DMS153 (cell line): ENCODE measurements at regions not wholly inside any gene's neighbourhood (a gene's known extent, or its start where the extent isn't known, plus 50 kb on each side); places are given as distances from the start of the nearest gene placed in this dataset.

Source experiments
- DNase-seq: peaks from one replicate; lab custom pipeline; 2025; lab: John Stamatoyannopoulos, UW

DNA sequence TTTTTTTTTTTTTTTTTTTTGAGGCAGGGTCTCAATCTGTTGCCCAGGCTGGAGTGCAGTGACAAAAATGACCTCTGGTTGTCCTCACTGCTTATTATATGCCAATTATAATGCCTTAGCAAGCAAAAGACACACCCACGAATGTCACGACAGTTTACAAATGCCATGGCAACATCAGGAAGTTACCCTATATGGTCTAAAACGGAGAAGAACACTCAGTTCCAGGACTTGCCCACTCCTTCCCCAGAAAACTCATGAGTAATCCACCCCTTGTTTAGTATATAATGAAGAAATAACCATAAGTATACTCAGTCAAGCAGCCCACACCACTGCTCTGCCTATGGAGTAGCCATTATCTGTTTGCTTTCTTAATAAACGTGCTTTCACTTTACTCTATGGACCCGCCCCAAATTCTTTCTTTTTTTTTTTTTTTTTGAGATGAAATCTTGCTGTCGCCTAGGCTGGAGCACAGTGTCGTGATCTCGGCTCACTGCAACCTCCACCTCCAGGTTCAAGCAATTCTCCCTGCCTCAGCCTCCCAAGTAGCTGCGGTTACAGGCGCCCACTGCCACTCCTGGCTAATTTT is 106.2 kb downstream of the SMIM20 start:
- no peak for DNase-seq

- no peak for DNase-seq
Observed at GRCh38 chr4:26020881-26021280, 106.9 kb downstream of the SMIM20 start.

DNA sequence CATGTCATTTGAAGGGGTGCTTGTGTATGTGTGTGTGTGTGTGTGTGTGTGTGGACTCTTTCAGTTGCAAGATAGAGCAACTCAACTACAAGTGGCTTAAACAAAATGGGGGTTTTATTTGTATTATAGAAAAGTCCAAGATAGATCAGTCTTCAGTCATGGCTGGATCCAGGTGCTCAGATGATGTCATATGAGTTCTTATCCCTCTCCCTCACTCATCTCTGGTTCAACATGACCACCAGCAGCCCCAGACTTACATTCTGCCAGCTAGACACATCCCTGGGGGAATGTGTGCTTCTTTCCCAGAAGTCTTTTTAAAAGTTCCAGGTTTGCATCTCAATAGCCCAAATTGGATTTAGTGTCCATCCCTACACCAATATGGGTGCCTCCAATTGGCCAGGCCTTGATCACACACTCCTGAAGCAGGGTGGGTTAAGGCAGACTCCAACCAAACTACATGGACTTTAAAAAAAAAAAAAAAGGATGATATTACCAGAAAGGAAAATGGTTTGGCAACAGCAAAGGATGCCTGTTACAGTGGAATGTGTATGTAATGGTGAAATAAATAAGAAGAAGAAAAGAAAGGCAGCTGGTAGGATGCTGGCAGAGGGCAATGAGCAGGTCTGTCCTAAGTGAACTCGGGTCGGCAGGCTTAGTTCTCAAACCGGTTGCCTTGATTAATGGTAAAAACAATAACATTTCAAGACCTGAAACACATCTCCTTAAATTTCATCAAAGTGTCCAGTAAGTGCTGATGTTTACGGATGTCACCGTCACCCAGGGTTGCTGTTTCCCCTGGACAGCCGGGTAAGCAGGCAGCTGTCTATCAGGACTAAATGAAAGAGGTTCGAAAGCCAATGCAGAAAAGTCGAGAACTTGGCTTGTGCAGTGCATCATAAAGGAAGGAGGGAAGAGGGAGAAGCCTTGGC is 107.7 kb downstream of the SMIM20 start:
- DNase-seq = no peak

DNA sequence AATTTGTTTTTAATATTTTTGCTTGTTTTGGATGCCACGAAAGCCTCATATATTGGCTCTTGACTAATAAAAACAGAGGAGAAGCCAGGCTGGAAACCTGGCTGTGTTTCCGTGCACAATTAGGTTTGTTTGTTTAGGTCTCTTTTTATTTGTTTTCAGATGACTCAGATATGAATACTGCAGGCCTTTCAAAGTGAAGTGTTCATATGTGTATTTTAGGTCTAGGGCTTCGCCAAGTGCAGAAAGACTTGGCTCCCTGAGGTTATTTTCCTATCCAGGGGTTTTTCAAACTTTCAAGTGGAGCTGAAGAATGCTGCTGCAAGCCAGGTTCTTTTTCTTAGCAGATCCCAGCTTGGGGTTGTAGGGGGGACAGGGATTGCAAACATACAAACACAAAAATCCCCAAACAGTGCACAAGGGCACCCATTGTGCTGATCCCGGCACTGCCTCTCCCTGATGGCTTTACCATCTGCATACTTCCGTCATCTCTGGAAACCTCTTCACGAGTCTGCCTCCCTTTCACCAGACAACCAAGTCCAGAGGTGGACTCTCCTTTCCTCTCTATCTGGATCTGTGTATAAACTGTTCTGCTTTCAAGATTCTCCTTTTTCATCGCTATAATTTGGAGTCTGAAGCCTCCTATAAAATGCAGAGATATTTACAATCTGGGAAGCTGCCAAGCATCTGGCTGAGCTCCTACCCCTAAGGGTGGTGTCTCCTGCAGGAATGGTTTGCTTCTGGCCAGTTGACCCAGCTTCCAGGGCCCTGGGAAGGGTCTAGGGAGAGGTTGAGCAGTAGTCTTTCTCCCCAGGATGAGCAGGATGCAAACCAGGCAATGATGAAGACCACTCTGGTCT is 108.6 kb downstream of the SMIM20 start:
- peak; percentile 76 for DNase-seq

DNA sequence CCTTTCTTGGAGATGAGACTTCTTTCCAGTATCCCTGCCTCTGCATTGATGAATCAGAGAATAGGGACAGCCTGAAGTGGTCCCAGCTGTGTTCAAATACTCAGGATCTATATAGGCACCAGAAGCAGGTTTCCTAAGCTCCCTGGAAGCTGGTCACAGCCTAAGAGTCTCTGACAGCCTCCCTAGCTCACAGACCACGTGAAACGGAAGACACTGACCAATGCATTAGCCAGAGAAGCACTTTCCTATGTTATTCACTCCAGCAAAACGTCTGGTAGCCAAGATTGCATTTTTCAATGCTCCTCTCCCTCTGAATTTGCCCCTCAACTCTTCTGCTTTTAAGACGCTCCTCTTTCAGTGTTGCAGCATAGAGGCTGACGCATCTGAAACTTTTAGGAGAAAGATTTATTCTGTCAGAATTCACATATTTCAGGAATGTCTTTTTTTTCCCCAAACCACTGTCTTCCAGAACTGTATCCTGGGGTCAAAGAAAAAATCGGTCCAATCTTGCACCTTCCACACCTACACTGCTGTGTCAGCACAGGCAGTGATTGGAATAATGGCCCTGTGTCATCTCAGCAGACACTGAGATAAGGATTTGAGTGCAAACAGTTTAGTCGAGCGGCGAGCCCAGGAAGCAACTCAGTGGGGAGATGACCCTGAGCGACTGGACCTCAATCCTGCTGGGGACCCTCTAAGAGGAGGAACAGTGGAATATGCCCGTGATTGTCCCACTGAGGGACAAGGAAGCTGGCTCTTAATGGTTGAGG is 109.4 kb downstream of the SMIM20 start:
- no peak for DNase-seq

DNA sequence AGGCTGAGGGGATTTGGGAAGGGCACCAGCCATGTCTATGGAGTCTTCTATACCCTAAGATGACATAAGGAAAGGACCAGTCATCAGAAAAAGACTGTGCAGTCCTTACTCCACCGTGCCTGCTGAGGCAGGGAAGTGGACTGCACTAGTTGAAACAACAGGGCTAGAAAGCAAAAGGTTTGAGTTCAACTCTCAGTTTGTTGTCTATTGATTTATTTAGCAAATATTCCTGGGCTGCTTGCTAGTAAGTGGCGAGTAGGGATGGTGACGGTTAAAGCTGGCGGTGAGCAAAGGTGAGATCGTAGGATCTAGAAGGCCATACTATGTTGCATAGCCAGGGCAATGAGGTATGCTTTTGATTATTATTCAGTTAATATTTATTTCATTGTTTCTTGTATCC is 110.1 kb downstream of the SMIM20 start:
- DNase-seq = no peak

DNA sequence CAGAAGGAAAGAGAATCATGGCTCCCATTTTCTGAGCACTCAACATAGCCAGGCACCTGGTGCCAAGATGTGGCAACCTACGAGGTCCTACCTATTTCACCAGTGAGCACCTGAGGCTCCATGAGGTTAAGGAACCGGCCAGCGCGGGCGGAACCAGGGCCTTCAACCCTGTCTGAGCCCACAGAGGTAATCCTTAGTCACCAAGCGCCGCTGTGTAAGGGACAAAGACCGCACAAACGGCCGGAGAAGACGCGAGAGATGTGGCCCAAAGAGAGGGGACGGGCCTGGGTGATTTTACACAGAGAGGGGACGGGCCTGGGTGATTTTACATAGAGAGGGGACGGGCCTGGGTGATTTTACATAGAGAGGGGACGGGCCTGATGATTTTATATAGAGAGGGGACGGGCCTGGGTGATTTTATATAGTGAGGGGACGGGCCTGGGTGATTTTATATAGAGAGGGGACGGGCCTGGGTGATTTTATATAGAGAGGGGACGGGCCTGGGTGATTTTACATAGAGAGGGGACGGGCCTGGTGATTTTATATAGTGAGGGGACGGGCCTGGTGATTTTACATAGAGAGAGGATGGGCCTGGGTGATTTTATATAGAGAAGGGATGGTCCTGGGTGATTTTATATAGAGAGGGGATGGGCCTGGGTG is 114.2 kb downstream of the SMIM20 start:
- no peak for DNase-seq

DNA sequence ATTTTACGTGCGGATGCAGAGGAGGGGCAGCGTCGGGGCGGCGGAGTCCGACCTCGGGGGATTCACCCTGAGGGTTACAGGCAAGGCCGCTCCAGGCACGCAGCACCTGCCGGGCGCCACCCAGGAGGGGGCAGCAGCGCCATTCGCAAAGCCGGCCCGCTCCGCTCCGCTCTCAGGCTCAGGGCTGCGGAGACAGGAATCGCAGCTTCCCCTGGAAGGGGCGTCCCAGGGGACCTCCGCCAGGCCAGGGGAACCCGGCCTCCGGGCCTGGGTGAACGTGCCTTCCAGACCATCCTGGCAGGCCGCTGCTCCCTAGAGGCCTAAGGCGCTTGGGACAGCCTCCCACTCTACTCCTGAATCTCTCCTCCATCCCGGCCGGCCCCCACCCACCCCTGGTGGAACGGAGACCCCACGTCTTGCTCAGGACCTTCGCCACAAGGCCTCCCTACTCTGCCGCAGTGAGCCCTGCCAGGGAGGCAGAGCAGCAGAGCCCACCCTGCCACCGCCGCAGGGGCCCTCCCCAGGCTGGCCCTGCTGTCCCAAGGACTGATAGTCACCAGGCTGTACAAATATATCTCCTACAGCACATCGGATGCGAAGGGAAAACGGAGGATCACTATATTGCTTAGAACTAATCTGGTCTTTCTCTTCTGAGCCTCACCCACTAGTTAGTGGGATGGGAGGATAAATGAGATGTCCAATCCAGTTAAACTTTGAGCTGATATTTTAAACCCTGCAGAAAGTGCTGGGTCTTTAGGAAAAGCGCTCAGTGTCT is 115.0 kb downstream of the SMIM20 start:
- DNase-seq = no peak

- DNase-seq = no peak
Observed at GRCh38 chr4:26029568-26030131, 115.6 kb downstream of the SMIM20 start.

GRCh38 chr4:26030260-26030667 is 116.2 kb downstream of the SMIM20 start:
- DNase-seq = no peak

- DNase-seq = no peak
Observed at GRCh38 chr4:26030780-26031179, 116.8 kb downstream of the SMIM20 start.

DNA sequence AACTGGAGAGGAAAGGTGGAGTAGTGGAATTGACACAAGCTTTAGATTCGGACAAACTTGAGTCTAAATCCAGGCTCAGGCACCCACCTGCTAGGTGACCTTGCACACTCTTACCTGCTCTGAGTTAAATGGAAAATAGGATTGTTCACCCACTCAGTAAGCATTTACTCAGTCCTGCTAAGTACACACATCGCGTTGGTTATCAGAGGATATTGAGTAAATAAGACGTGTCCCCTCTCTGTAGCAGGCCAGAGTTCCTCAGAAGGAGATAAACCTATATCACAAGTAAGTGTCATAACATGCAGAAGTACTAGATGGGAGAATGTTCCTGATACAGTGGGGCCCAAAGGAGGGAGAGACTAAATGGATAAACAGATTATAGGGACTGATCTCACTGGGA is 117.7 kb downstream of the SMIM20 start:
- no peak for DNase-seq

DNA sequence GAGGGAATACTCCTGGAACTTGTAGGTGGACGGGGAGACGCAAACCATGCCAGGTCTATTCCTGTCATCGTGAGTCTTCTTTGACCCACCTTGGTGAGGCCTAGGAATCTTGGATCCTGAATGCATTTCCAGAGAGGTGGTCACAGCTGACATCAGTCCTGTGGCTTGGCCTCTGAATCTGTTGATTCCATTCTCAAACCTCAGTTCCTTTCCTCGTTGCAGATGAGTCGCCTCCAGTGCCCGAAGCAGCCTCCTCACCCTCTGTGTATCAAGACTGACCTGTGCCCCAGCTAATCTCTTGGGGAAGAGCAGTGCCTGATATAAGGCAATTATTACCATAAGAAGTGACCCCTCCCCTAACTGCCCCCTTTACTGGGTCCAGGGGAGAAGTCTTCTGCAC is 118.1 kb downstream of the SMIM20 start:
- no peak for DNase-seq

GRCh38 chr4:26032630-26033317 is 118.8 kb downstream of the SMIM20 start:
- peak; percentile 28 for DNase-seq

- DNase-seq = no peak
Observed at GRCh38 chr4:26033389-26033788, 119.4 kb downstream of the SMIM20 start.

- DNase-seq = no peak
Observed at GRCh38 chr4:26034849-26035248, 120.8 kb downstream of the SMIM20 start.

GRCh38 chr4:26035921-26036320 is 121.9 kb downstream of the SMIM20 start:
- no peak for DNase-seq

- no peak for DNase-seq
Observed at GRCh38 chr4:26039639-26040359, 125.8 kb downstream of the SMIM20 start.

DNA sequence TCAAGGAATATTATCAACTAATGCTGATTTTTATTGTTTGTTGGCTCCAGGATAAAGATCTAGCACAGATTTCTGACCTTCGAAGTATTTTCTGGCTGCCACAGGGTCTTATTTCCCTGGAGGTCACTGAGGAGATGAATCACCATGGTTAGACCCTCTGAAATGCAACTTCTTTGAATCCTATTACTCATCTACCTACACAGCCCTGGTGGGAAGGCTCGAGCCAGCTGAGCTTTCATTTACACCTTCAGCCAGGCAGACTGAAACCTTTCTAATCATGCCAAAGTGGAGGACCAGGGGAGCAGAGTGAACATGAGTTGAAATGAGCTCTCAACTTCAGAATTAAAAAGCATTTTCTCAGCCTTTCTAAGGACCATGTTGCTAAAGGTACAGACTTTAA is 130.5 kb downstream of the SMIM20 start:
- no peak for DNase-seq
